HCT116 (cell line): ENCODE measurements at regions not wholly inside any gene's neighbourhood (a gene's known extent, or its start where the extent isn't known, plus 50 kb on each side); places are given as distances from the start of the nearest gene placed in this dataset.

Experiments
- ATF3 ChIP-seq: IDR thresholded peaks from 2 replicates; pipeline ENCODE4 v1.6.1; 2012
- CEBPB ChIP-seq: IDR thresholded peaks from 2 replicates; pipeline ENCODE4 v1.6.1; 2012; ENCODE audit warnings: low read depth
- CTCF ChIP-seq, 3 experiments: fragments of 200-600 bp in 1 of 3; sonication (generic) in 1 of 3; IDR thresholded peaks in 2 of 3; conservative IDR thresholded peaks in 1 of 3; 2 replicates each; pipeline ENCODE4 v1.5.1; 2012 to 2017; ENCODE audit warnings: low read depth in 2 of 3, low read length in 2 of 3, antibody characterized with exemption in 1 of 3, borderline replicate concordance in 1 of 3, control low read depth in 1 of 3, mild to moderate bottlenecking in 1 of 3, mixed read lengths in 1 of 3, mixed run types in 1 of 3, moderate library complexity in 1 of 3; ENCODE audit not compliant: insufficient read depth in 1 of 3
- ELF1 ChIP-seq: IDR thresholded peaks from 2 replicates; pipeline ENCODE4 v1.6.1; 2012; ENCODE audit warnings: low read depth, borderline replicate concordance
- EZH2 ChIP-seq: fragments of 200-600 bp; sonication (generic); IDR thresholded peaks from 2 replicates; pipeline ENCODE4 v1.6.1; 2017; ENCODE audit warnings: antibody characterized with exemption, mixed run types
- EZH2phosphoT487 ChIP-seq: fragments of 200-600 bp; IDR thresholded peaks from 2 replicates; pipeline ENCODE4 v1.6.1; 2018; ENCODE audit warnings: antibody characterized with exemption, borderline replicate concordance
- FOSL1 ChIP-seq: IDR thresholded peaks from 2 replicates; pipeline ENCODE4 v1.6.1; 2012; ENCODE audit warnings: low read depth
- POLR2A ChIP-seq: IDR thresholded peaks from 2 replicates; pipeline ENCODE4 v1.7.0; 2011; ENCODE audit warnings: borderline replicate concordance; ENCODE audit not compliant: insufficient read depth, insufficient read length; ENCODE audit errors: extremely low read depth
- POLR2AphosphoS5 ChIP-seq: IDR thresholded peaks from 2 replicates; pipeline ENCODE4 v1.6.1; 2011; ENCODE audit warnings: mild to moderate bottlenecking, low read depth, low read length, moderate library complexity
- SIN3A ChIP-seq: IDR thresholded peaks from 2 replicates; pipeline ENCODE4 v1.6.1; 2012; ENCODE audit warnings: low read depth
- SP1 ChIP-seq: IDR thresholded peaks from 2 replicates; pipeline ENCODE4 v1.6.1; 2012; ENCODE audit warnings: low read depth
- ZBTB33 ChIP-seq: IDR thresholded peaks from 2 replicates; pipeline ENCODE4 v1.6.1; 2011; ENCODE audit warnings: mild to moderate bottlenecking, low read length, moderate library complexity; ENCODE audit not compliant: insufficient replicate concordance; ENCODE audit errors: extremely low read depth

GRCh38 chr15:37873336-37873735, 61.1 kb upstream of the TMCO5A start:
- TF ChIP-seq CEBPB, result no peak
- no peak for TF ChIP-seq CTCF (IDR thresholded peaks at IDR 0.05 in 2 of 3, conservative IDR thresholded peaks at IDR 0.05 in 1 of 3; ENCODE audit: borderline replicate concordance in 1 of 3, insufficient read depth in 1 of 3, low read depth in 2 of 3, low read length in 2 of 3)
- no peak for TF ChIP-seq FOSL1
- no peak for TF ChIP-seq SIN3A
- no peak for TF ChIP-seq POLR2AphosphoS5
- no peak for TF ChIP-seq EZH2
- no peak for TF ChIP-seq POLR2A
- TF ChIP-seq ZBTB33, result no peak
- no peak for TF ChIP-seq ELF1
- TF ChIP-seq SP1, result no peak
- no peak for TF ChIP-seq EZH2phosphoT487
- TF ChIP-seq ATF3, result no peak
